Posterior cingulate gyrus (tissue), 11 donors: ENCODE measurements at regions not wholly inside any gene's neighbourhood (a gene's known extent, or its start where the extent isn't known, plus 50 kb on each side); places are given as distances from the start of the nearest gene placed in this dataset.

Experiments
- DNase-seq, 10 donors: peaks; one replicate each; pipeline versions ENCODE4 v3.0.0 to v3.0.0-alpha.2; 2020 to 2021; ENCODE audit warnings: mixed read lengths in 3 of 10
- intact Hi-C: fragments of 100-400 bp; cut with DNase I; formaldehyde crosslinking; loops from one replicate; pipeline ENCODE4 v1.15.1; 2023

- DNase-seq = no peak
- intact Hi-C loops = no loop called here
Measured at GRCh38 chr20:10769700-10770099, 95.9 kb upstream of the JAG1 start.

GRCh38 chr20:10770753-10771152, 97.0 kb upstream of the JAG1 start:
- intact Hi-C loops = no loop called here
- no peak for DNase-seq

GRCh38 chr20:10771435-10772140, 97.8 kb upstream of the JAG1 start:
- intact Hi-C loops = no loop called here
- no peak for DNase-seq

GRCh38 chr20:10774357-10774943, 100.7 kb upstream of the JAG1 start:
- no peak for DNase-seq
- intact Hi-C loops = no loop called here

- intact Hi-C loops = no loop called here
Measured at GRCh38 chr20:10777710-10778109, 103.9 kb upstream of the JAG1 start.

GRCh38 chr20:10779911-10780310, 106.1 kb upstream of the JAG1 start:
- DNase-seq = no peak
- intact Hi-C loops = no loop called here

More at GRCh38 chr20:10777710-10778109, 103.9 kb upstream of the JAG1 start:
- DNase-seq = no peak

- no peak for DNase-seq
Measured at GRCh38 chr20:10780901-10781300, 107.1 kb upstream of the JAG1 start.

GRCh38 chr20:10781526-10781925, 107.7 kb upstream of the JAG1 start:
- no peak for DNase-seq
- intact Hi-C loops = no loop called here

More at GRCh38 chr20:10780901-10781300, 107.1 kb upstream of the JAG1 start:
- intact Hi-C loops = no loop called here

GRCh38 chr20:10783707-10784553, 110.1 kb upstream of the JAG1 start:
- DNase-seq = no peak
- intact Hi-C loops = no loop called here

- intact Hi-C loops = no loop called here
- DNase-seq = no peak
Measured at GRCh38 chr20:10784554-10785183, 110.9 kb upstream of the JAG1 start.

- no peak for DNase-seq
- intact Hi-C loops = no loop called here
Measured at GRCh38 chr20:10786678-10787077, 112.9 kb upstream of the JAG1 start.

GRCh38 chr20:10788055-10788454, 114.3 kb upstream of the JAG1 start:
- intact Hi-C loops = no loop called here
- peak in 4 of 10 donors; percentile 17 to 81 (median 51) for DNase-seq

GRCh38 chr20:10788877-10789276, 115.1 kb upstream of the JAG1 start:
- intact Hi-C loops = no loop called here
- no peak for DNase-seq

GRCh38 chr20:10789386-10789785, 115.6 kb upstream of the JAG1 start:
- intact Hi-C loops = no loop called here

GRCh38 chr20:10790013-10790412, 116.2 kb upstream of the JAG1 start:
- intact Hi-C loops = no loop called here
- DNase-seq = peak in 1 of 10 donors; percentile 74

More at GRCh38 chr20:10789386-10789785, 115.6 kb upstream of the JAG1 start:
- DNase-seq = no peak

- intact Hi-C loops = no loop called here
- no peak for DNase-seq
Measured at GRCh38 chr20:10792291-10792690, 118.5 kb upstream of the JAG1 start.

GRCh38 chr20:10793766-10794165, 120.0 kb upstream of the JAG1 start:
- DNase-seq = peak in 1 of 10 donors; percentile 71
- intact Hi-C loops = no loop called here

GRCh38 chr20:10794765-10795164, 121.0 kb upstream of the JAG1 start:
- no peak for DNase-seq
- intact Hi-C loops = no loop called here

GRCh38 chr20:10795286-10796026, 121.7 kb upstream of the JAG1 start:
- intact Hi-C loops = no loop called here
- no peak for DNase-seq

- no peak for DNase-seq
- intact Hi-C loops = no loop called here
Measured at GRCh38 chr20:10798811-10799210, 125.0 kb upstream of the JAG1 start.
